RWPE1 (cell line): ENCODE measurements at regions not wholly inside any gene's neighbourhood (a gene's known extent, or its start where the extent isn't known, plus 50 kb on each side); places are given as distances from the start of the nearest gene placed in this dataset.
A peak's percentile ranks its signal among the peaks of the same experiment; 100 is the strongest.

ENCODE experiments used
- CTCF ChIA-PET: fragments of 350-600 bp; sonication (Branson Sonifier 250); formaldehyde crosslinking; extraction: SDS; loops from one replicate; lab custom pipeline; 2021; lab: Yijun Ruan, JAX
- POLR2A ChIA-PET: fragments of 400-600 bp; formaldehyde crosslinking; extraction: SDS; loops from one replicate; lab custom pipeline; 2020; ENCODE audit warnings: antibody characterized with exemption; ENCODE audit not compliant: low non-redundant PET; lab: Yijun Ruan, JAX
- DNase-seq: peaks from one replicate; pipeline ENCODE4 v3.0.0; 2012; ENCODE audit warnings: low spot score
- H3K27ac ChIP-seq: fragments of 450-650 bp; 2 replicates; pipeline ENCODE4 v1.5.1; 2017
- TF ChIP-seq, protein P1 (sequence below): fragments of 450-650 bp; conservative IDR thresholded peaks from 2 replicates; pipeline ENCODE4 v1.5.1; 2017; ENCODE audit warnings: low read depth, mild to moderate bottlenecking

DNA sequence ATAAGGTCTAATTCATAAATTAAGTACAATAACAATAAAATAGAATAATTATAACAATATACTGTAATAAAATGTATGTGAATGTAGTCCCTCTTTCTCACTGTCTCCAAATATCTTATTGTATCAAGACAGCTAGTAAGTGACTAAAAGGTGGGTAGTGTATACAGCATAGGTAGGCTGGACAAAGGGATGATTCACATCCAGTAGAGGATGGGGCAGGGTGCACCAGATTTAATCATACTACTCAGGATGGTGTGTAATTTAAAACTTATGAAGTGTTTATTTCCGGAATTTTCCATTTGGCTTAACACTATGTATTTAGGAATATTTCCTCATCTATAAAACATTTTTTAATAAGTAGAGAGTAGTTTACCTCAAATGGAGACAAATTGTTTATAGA lies 876.1 kb upstream of the CADM2 start:
- POLR2A ChIA-PET: no interaction called here
- TF ChIP-seq, protein P1, sequence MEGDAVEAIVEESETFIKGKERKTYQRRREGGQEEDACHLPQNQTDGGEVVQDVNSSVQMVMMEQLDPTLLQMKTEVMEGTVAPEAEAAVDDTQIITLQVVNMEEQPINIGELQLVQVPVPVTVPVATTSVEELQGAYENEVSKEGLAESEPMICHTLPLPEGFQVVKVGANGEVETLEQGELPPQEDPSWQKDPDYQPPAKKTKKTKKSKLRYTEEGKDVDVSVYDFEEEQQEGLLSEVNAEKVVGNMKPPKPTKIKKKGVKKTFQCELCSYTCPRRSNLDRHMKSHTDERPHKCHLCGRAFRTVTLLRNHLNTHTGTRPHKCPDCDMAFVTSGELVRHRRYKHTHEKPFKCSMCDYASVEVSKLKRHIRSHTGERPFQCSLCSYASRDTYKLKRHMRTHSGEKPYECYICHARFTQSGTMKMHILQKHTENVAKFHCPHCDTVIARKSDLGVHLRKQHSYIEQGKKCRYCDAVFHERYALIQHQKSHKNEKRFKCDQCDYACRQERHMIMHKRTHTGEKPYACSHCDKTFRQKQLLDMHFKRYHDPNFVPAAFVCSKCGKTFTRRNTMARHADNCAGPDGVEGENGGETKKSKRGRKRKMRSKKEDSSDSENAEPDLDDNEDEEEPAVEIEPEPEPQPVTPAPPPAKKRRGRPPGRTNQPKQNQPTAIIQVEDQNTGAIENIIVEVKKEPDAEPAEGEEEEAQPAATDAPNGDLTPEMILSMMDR: no peak
- peak; percentile 26 for DNase-seq

GRCh38 chr3:84092907-84093306 lies 865.9 kb upstream of the CADM2 start:
- CTCF ChIA-PET: no interaction called here
- DNase-seq: no peak
- POLR2A ChIA-PET: no interaction called here
- no peak overlapping the region for H3K27ac ChIP-seq
- TF ChIP-seq, protein P1: no peak

More for the DNA sequence above, 876.1 kb upstream of the CADM2 start:
- no peak overlapping the region for H3K27ac ChIP-seq
- CTCF ChIA-PET: no interaction called here

- TF ChIP-seq, protein P1: no peak
- ChIA-PET CTCF (no interaction called here), POLR2A (no interaction called here)
- no peak overlapping the region for H3K27ac ChIP-seq
- DNase-seq: no peak
Observed at GRCh38 chr3:84096188-84096587, 862.6 kb upstream of the CADM2 start.

DNA sequence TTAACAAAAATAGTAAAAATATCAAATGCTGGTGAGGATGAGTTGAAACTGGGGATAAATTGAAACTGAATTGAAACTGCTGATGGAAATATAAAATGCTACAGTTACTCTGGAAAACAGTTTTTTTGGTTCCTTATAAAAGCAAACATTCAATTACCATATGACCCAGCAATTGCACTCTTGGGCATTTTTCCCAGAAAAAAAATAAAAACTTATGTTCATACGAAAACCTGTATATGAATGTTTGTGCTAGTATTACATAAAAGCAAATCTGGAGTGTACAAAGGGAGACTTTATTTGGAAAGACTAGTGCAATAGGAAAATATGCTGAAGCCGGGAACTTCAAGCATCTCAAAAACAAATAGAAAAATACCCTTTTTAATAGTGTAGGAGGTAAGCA lies 857.9 kb upstream of the CADM2 start:
- POLR2A ChIA-PET: no interaction called here
- DNase-seq: no peak
- TF ChIP-seq, protein P1: no peak
- H3K27ac ChIP-seq: no peak overlapping the region
- CTCF ChIA-PET: no interaction called here

DNA sequence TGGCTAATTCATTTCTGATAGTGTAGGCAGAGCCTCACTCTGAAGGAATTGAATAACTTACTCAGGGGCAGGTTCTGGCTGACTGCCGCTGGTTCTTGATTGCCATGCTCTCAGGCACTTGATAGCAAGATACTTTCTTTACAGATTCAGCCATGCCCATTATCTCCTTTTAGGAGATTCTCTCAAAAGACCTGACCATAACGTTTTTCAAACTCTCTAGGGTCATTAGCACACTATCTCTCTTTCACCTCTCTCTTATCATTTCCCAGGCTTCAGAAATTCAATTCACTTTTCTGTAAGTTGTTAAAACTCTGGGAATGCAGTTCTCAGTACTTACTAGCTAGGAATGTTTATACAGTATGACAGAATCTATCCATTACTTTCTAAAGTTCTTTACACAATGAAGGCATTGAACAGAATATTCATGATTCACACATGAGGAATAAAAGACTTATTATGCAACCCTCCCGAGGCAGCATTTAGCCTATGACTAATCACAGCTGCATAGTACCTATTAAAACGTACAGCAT lies 850.3 kb upstream of the CADM2 start:
- TF ChIP-seq, protein P1: no peak
- POLR2A ChIA-PET: no interaction called here
- DNase-seq: peak; percentile 74
- H3K27ac ChIP-seq: no peak overlapping the region
- CTCF ChIA-PET: no interaction called here

DNA sequence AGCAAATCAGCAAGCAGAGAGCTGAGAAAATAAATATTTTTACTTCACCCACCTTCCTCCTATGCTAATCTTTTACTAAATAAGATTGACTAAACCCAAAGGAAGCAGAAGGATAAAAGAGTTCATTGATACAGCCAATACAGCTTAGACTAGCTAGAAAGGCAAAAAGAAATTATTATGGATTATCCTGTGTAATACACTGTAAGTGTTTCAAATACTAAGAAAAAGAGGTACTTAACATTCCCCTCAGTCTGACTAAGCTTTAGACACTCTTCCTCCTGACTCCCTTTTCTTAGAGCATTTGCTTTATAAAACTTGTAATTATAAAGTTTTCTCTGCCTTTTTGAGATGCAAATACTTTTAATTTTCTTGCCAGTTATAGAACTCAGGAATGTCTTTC lies 848.9 kb upstream of the CADM2 start:
- POLR2A ChIA-PET: no interaction called here
- CTCF ChIA-PET: no interaction called here
- TF ChIP-seq, protein P1: no peak
- H3K27ac ChIP-seq: no peak overlapping the region
- DNase-seq: no peak
